ENCODE measurements at regions not wholly inside any gene's neighbourhood (a gene's known extent, or its start where the extent isn't known, plus 50 kb on each side); places are given as distances from the start of the nearest gene placed in this dataset.

DNA sequence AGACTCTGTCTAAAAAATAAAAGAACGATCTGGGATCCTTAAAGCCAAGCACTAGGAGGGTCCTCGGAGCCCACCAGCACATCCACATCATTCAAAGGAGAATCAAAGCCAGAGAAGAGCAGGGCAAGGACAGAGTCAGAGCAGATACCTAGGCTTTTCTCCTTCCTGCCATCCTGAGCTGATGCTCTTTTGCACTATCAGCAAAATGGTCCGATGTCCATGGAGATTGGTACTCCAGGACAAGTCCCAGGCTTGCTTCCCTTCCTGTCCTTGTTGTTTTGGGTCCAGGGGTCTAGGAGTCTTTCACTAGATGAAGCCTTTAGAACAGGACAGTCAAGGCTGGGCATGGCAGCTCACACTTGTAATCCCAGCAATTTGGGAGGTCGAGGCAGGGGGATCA lies 58.0 kb upstream of the ELN start:
- intact Hi-C loops (cut with DNase I) = no loop called here
- Histone ChIP-seq H3K27ac (no peak overlapping the region), H3K9me3 (no peaks in the 10 kb centered on the region), H3K36me3 (no peaks in the 10 kb centered on the region), H3K27me3 (no peaks in the 10 kb centered on the region), H3K4me3 (replicated peaks in 1 of 3) (no peak overlapping the region), H3K4me1 (no peaks in the 10 kb centered on the region)
- TF ChIP-seq, protein P1, sequence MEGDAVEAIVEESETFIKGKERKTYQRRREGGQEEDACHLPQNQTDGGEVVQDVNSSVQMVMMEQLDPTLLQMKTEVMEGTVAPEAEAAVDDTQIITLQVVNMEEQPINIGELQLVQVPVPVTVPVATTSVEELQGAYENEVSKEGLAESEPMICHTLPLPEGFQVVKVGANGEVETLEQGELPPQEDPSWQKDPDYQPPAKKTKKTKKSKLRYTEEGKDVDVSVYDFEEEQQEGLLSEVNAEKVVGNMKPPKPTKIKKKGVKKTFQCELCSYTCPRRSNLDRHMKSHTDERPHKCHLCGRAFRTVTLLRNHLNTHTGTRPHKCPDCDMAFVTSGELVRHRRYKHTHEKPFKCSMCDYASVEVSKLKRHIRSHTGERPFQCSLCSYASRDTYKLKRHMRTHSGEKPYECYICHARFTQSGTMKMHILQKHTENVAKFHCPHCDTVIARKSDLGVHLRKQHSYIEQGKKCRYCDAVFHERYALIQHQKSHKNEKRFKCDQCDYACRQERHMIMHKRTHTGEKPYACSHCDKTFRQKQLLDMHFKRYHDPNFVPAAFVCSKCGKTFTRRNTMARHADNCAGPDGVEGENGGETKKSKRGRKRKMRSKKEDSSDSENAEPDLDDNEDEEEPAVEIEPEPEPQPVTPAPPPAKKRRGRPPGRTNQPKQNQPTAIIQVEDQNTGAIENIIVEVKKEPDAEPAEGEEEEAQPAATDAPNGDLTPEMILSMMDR (IDR thresholded peaks at IDR 0.05) = no peak
- TF ChIP-seq POLR2A (IDR thresholded peaks at IDR 0.05) = no peak
- 89 to 91% methylated on average over 4 of the region's 4 CpGs for WGBS, 2 donors
- no peak for DNase-seq

DNA sequence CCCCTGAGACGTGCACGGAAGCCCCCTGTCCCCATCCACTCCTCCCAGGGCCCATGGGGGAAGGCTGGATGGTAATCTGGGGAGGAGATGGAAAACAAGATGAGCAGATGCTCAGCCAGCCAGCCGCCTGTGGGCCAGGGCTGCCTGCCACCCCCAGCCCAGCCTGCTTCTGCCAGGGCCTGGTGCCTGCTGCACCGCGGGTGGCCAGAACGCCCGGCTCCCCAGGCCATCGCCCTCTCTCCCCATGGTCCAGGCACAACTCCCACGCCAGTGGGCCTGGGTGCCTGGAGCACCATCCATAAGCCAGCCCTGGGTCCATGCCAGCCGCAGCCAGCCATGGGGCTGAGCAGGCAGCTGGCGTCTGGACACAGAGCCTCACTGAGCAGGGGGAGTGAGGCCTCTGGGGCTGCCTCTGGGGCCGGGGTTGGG lies 57.2 kb upstream of the ELN start:
- no peaks in the 10 kb centered on the region for H3K9me3 ChIP-seq
- no peak overlapping the region for H3K4me3 ChIP-seq (replicated peaks in 1 of 3)
- no peaks in the 10 kb centered on the region for H3K36me3 ChIP-seq
- no peaks in the 10 kb centered on the region for H3K27me3 ChIP-seq
- no peaks in the 10 kb centered on the region for H3K4me1 ChIP-seq
- WGBS, 2 donors = 84 to 88% methylated on average over 6 to 7 of the region's 12 CpGs
- H3K27ac ChIP-seq = no peak overlapping the region
- TF ChIP-seq, protein P1 (IDR thresholded peaks at IDR 0.05) = no peak
- no peak for TF ChIP-seq POLR2A (IDR thresholded peaks at IDR 0.05)
- no peak for DNase-seq
- intact Hi-C loops (cut with DNase I) = no loop called here

DNA sequence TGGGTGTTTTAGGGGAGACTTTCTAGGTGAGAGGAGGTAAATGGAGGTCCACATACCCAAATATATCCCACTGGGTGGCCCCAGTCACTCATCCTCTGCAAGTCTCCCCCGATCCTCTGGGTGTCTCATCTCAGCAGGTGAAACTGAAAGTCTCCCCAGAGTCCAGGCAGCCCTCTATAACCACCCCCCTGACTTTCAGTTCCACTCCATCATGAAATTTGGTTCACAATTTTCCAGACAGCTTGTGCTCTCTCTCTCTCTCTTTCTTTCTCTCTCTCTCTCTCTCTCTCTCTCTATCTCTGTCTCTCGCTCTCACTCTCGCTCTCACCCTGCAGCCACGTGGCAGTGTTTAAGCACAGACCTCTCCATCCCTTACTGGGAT lies 56.7 kb upstream of the ELN start:
- no peaks in the 10 kb centered on the region for H3K4me1 ChIP-seq

DNA sequence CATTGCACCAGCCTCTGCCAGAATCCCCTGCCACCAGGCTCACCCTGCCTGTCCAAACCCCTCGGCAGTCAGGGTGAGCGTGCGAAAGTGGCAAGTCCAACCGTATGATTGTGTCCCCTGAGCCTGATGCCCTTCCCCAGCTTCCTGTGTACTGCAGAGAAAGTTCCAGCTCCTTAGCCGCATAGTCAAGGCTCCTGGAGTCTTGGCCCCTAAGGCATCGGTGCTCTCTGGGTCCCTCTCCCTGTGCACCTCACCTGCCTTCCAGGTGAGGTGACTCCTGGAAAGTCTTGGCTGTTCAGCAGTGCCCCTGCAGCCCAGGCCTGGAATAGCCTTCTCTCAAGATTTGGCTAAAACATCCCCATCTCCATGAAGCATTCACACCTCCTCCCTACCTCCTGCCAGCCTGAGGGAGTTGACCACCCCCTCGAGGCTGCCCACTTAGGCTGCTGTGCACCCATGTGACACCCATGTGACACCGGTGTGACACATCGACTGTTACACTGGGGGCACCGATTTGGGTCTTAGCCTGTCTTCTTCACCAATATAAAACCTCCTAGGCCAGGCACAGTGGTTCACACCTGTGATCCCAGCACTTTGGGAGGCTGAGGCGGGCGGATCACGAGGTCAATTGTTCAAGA lies 56.1 kb upstream of the ELN start:
- 61 to 80% methylated on average over 8 to 12 of the region's 13 CpGs for WGBS, 2 donors
- H3K36me3 ChIP-seq = no peaks in the 10 kb centered on the region
- TF ChIP-seq, protein P1 (IDR thresholded peaks at IDR 0.05) = peak in 1 of 6 experiments; percentile 13
- TF ChIP-seq POLR2A (IDR thresholded peaks at IDR 0.05) = no peak
- H3K4me1 ChIP-seq = no peaks in the 10 kb centered on the region
- no peak overlapping the region for H3K27ac ChIP-seq
- no peaks in the 10 kb centered on the region for H3K27me3 ChIP-seq
- no peaks in the 10 kb centered on the region for H3K9me3 ChIP-seq
- intact Hi-C loops (cut with DNase I) = no loop called here
- DNase-seq = no peak
- no peak overlapping the region for H3K4me3 ChIP-seq (replicated peaks in 1 of 3)

More for the DNA sequence above, 56.7 kb upstream of the ELN start:
- DNase-seq = no peak
- WGBS, 2 donors = 73 to 81% methylated on average over 4 of the region's 4 CpGs
- intact Hi-C loops (cut with DNase I) = no loop called here
- H3K9me3 ChIP-seq = no peaks in the 10 kb centered on the region
- H3K4me3 ChIP-seq (replicated peaks in 1 of 3) = no peak overlapping the region
- H3K36me3 ChIP-seq = no peaks in the 10 kb centered on the region
- H3K27me3 ChIP-seq = no peaks in the 10 kb centered on the region
- H3K27ac ChIP-seq = no peak overlapping the region
- TF ChIP-seq, protein P1 (IDR thresholded peaks at IDR 0.05) = no peak
- no peak for TF ChIP-seq POLR2A (IDR thresholded peaks at IDR 0.05)

DNA sequence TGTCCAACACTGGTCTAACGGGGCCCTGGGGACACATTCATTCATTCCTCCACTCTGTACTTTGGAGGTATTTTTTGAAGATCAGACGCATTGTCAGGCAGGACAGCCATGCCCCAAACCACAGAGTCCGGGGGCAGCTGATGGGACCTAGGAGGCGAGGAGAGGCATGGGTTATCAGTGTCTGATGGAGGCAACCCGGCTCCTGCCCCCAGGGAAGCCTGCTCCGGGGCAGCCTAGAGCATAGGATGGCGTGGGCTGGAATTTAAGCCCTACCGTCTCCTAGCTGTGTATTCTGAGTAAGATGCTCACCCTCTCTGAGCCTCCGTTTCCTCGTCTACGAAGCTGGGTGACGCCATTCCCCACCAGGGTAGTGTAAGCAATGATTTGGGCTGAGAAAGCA lies 55.4 kb upstream of the ELN start:
- 85 to 87% methylated on average over 12 of the region's 12 CpGs for WGBS, 2 donors
- no peaks in the 10 kb centered on the region for H3K36me3 ChIP-seq
- DNase-seq = no peak
- intact Hi-C loops (cut with DNase I) = no loop called here
- H3K4me3 ChIP-seq (replicated peaks in 1 of 3) = no peak overlapping the region
- no peaks in the 10 kb centered on the region for H3K4me1 ChIP-seq
- H3K27ac ChIP-seq = no peak overlapping the region
- H3K27me3 ChIP-seq = no peaks in the 10 kb centered on the region
- no peaks in the 10 kb centered on the region for H3K9me3 ChIP-seq
- no peak for TF ChIP-seq POLR2A (IDR thresholded peaks at IDR 0.05)
- TF ChIP-seq, protein P1 (IDR thresholded peaks at IDR 0.05) = no peak

All from thyroid gland (tissue), 4 donors.